ENCODE measurements at regions not wholly inside any gene's neighbourhood (a gene's known extent, or its start where the extent isn't known, plus 50 kb on each side); places are given as distances from the start of the nearest gene placed in this dataset.

DNA sequence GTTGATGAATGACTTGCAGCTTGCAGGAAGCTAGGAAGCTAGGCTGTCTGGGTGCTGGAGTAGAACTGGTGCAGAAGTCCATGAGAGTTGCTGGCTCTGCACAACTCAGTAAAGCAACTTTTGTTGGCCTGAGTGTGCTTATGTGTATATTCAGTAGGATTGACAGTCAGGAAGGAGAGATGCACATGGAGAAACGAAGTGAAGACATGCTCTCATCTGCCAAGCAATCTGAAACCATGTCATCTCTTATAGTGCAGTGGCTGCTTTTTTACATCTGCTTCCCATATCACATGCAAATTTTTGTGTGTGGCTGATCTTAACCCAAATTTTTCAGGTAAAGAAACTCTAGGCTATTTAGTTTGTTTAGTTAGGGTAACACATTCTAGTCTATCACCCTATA lies 252.4 kb upstream of the HS3ST5 start:
- Mint-ChIP-seq H3K4me1 (ENCODE audit: low read depth) (no peaks in the 10 kb centered on the region), H3K27me3 (ENCODE audit: insufficient read depth) (no peaks in the 10 kb centered on the region; the same call in 1 of the 2 replicates), H3K4me3 (no peak overlapping the region), H3K9me3 (peaks cover 44% of the 10 kb centered on the region), H3K36me3 (ENCODE audit: low read depth) (no peaks in the 10 kb centered on the region), H3K27ac (no peak overlapping the region)
- no peak for DNase-seq
- TF ChIP-seq, protein P1, sequence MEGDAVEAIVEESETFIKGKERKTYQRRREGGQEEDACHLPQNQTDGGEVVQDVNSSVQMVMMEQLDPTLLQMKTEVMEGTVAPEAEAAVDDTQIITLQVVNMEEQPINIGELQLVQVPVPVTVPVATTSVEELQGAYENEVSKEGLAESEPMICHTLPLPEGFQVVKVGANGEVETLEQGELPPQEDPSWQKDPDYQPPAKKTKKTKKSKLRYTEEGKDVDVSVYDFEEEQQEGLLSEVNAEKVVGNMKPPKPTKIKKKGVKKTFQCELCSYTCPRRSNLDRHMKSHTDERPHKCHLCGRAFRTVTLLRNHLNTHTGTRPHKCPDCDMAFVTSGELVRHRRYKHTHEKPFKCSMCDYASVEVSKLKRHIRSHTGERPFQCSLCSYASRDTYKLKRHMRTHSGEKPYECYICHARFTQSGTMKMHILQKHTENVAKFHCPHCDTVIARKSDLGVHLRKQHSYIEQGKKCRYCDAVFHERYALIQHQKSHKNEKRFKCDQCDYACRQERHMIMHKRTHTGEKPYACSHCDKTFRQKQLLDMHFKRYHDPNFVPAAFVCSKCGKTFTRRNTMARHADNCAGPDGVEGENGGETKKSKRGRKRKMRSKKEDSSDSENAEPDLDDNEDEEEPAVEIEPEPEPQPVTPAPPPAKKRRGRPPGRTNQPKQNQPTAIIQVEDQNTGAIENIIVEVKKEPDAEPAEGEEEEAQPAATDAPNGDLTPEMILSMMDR (IDR thresholded peaks at IDR 0.05) = no peak

DNA sequence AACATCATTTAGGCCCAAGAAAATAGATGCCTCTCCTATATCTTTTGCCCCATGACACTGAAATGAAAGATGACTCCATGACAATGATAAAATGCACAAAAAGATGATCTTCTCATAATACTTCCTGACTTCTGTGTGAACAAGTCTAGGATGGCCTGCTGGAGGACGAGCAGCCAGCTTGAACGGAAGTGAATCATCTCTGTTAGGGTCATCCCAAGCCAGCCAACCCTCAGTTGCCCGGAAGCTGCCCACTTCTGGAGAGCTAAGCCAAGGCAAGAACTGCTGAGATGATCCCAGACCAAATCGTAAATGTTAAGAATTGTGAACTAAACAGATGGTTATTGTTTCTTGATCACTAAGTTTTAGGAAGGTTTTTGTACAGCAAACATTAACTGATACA lies 249.7 kb upstream of the HS3ST5 start:
- H3K4me1 Mint-ChIP-seq (ENCODE audit: low read depth) = no peaks in the 10 kb centered on the region
- no peak overlapping the region for H3K4me3 Mint-ChIP-seq
- no peaks in the 10 kb centered on the region; the same call in 1 of the 2 replicates for H3K27me3 Mint-ChIP-seq (ENCODE audit: insufficient read depth)
- H3K36me3 Mint-ChIP-seq (ENCODE audit: low read depth) = no peaks in the 10 kb centered on the region
- DNase-seq = no peak
- no peak overlapping the region for H3K27ac Mint-ChIP-seq
- TF ChIP-seq, protein P1 (IDR thresholded peaks at IDR 0.05) = no peak
- peaks cover 47% of the 10 kb centered on the region for H3K9me3 Mint-ChIP-seq

DNA sequence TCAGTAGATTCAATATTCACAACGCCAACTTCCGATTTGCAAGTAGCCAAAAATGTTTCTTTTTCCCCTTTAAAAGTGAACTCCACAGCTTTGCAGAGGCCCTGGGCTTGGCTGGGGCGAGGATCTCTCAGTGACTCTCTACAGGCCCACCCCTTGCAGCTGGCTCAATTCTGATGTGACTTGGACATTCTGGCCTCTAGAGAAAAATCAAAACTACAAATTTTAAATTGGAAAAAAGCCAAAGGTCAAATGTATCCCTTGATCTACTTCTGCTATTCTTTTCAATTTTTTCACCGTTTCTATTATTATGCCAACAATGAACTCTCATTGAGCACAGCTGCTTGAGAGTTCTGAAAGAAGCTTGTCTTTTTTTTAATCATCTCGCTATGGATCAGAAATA lies 245.9 kb upstream of the HS3ST5 start:
- no peak overlapping the region for H3K27ac Mint-ChIP-seq
- no peak overlapping the region for H3K4me3 Mint-ChIP-seq
- H3K27me3 Mint-ChIP-seq (ENCODE audit: insufficient read depth) = no peaks in the 10 kb centered on the region; the same call in 1 of the 2 replicates
- TF ChIP-seq, protein P1 (IDR thresholded peaks at IDR 0.05) = no peak
- no peaks in the 10 kb centered on the region for H3K36me3 Mint-ChIP-seq (ENCODE audit: low read depth)
- DNase-seq = no peak
- peaks cover 33% of the 10 kb centered on the region for H3K9me3 Mint-ChIP-seq
- H3K4me1 Mint-ChIP-seq (ENCODE audit: low read depth) = no peaks in the 10 kb centered on the region

DNA sequence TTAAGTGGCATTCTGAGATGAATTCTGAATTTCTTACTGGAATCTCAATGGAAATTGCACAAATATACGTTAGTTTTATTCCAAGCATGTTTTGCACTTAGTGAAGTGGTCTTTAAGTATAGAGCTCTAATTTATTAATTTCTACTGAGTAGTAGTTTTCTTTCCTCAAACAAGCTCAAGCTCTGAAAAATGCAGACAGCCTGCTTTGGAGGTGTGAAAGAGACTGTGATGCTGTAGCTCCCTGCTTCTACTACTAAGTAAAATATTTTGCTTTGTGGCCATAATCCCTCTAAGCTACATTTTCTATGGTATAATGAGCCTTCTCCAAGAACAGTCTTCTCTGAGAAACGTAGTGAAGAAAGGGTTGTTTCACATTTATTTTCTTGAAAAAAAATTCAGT lies 243.5 kb upstream of the HS3ST5 start:
- no peak overlapping the region for H3K4me3 Mint-ChIP-seq

DNA sequence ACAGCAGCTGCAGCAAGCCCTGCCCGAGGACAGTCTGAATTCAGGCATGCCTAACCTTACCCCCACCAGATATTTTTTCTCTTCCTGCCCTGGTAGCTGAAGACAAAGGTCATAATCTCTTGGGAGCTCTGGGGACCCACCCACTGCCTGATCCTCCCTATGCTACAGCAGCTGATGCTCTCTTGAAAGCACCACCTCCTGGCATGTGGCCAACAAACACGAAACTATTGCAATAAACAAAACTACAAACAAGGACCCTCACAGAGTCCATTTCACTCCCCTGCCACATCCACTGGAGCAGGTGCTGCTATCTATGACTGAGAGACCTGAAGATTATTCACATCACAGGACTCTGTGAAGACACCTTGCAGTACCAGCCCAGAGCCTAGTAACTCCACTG lies 238.5 kb upstream of the HS3ST5 start:
- no peaks in the 10 kb centered on the region for H3K27me3 Mint-ChIP-seq (ENCODE audit: insufficient read depth)
- no peak for DNase-seq
- H3K4me1 Mint-ChIP-seq (ENCODE audit: low read depth) = no peaks in the 10 kb centered on the region
- peaks cover 43% of the 10 kb centered on the region for H3K9me3 Mint-ChIP-seq
- no peak overlapping the region for H3K4me3 Mint-ChIP-seq
- TF ChIP-seq, protein P1 (IDR thresholded peaks at IDR 0.05) = no peak
- H3K27ac Mint-ChIP-seq = no peak overlapping the region
- H3K36me3 Mint-ChIP-seq (ENCODE audit: low read depth) = no peaks in the 10 kb centered on the region

More for the DNA sequence above, 243.5 kb upstream of the HS3ST5 start:
- Mint-ChIP-seq H3K4me1 (ENCODE audit: low read depth) (no peaks in the 10 kb centered on the region), H3K27ac (no peak overlapping the region), H3K9me3 (peaks cover 31% of the 10 kb centered on the region), H3K36me3 (ENCODE audit: low read depth) (no peaks in the 10 kb centered on the region), H3K27me3 (ENCODE audit: insufficient read depth) (no peaks in the 10 kb centered on the region; the same call in 1 of the 2 replicates)
- TF ChIP-seq, protein P1 (IDR thresholded peaks at IDR 0.05) = no peak
- DNase-seq = no peak

DNA sequence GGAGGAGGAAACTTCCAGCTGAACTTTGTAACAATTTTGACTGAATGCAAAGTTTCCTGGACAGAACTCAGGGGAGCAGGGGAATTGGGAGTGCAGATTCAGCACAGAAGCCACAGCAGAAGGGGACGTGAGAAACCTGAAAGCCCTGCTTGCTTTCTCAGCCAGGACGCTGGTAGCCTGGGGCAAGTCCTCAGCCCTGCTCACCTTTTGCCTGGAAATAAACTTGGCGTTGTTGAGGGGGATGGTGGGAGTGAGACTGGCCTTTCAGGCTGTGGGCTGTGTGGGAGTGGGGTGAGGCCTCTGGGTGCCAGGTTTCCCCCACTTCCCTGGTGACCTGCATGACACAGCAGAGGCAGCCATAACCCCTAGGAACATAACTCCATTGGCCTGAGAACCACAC lies 238.1 kb upstream of the HS3ST5 start:
- H3K27me3 Mint-ChIP-seq (ENCODE audit: insufficient read depth) = no peaks in the 10 kb centered on the region
- H3K9me3 Mint-ChIP-seq = peaks cover 43% of the 10 kb centered on the region
- no peak overlapping the region for H3K4me3 Mint-ChIP-seq
- no peak for DNase-seq
- H3K36me3 Mint-ChIP-seq (ENCODE audit: low read depth) = no peaks in the 10 kb centered on the region
- no peaks in the 10 kb centered on the region for H3K4me1 Mint-ChIP-seq (ENCODE audit: low read depth)
- no peak overlapping the region for H3K27ac Mint-ChIP-seq
- TF ChIP-seq, protein P1 (IDR thresholded peaks at IDR 0.05) = no peak

Data from HFFc6 (cell line).